PC-3 (cell line): ENCODE measurements at regions not wholly inside any gene's neighbourhood (a gene's known extent, or its start where the extent isn't known, plus 50 kb on each side); places are given as distances from the start of the nearest gene placed in this dataset.

Experiments used
- ATAC-seq: fragments of 200-7000 bp; cut with Tn5 transposase; 2 replicates; pipeline ENCODE4 v1.9.1; 2020; ENCODE audit warnings: mild to moderate bottlenecking, moderate library complexity
- BruUV-seq: library from RNA; stranded (reverse); fragments of 400-500 nt; replicated peaks from 2 replicates; lab custom pipeline; 2021; lab: Mats Ljungman, UMichigan
- CTCF ChIA-PET: fragments of 300-600 bp; sonication (Branson Sonifier 250); formaldehyde crosslinking; loops from one replicate; lab custom pipeline; 2022; ENCODE audit warnings: antibody characterized with exemption; lab: Charles Lee
- POLR2A ChIA-PET: fragments of 300-600 bp; sonication (Branson Sonifier 250); formaldehyde crosslinking; loops from one replicate; lab custom pipeline; 2022; ENCODE audit warnings: antibody characterized with exemption; ENCODE audit not compliant: unreplicated experiment; lab: Charles Lee
- DNase-seq: peaks from one replicate; pipeline ENCODE4 v3.0.0-alpha.2; 2015
- H2AFZ ChIP-seq: fragments of 300-600 bp; sonication (generic); 2 replicates; pipeline ENCODE4 v1.6.0; 2016; ENCODE audit warnings: antibody characterized with exemption, low read length
- H3F3A ChIP-seq: fragments of 300-600 bp; sonication (generic); one replicate; pipeline ENCODE4 v1.6.0; 2017; ENCODE audit warnings: antibody characterized with exemption, low read length, control low read depth, mild to moderate bottlenecking; ENCODE audit not compliant: unreplicated experiment
- H3K27ac ChIP-seq: fragments of 300-600 bp; sonication (generic); 2 replicates; pipeline ENCODE4 v1.5.1; 2016; ENCODE audit warnings: mild to moderate bottlenecking, low read length
- H3K27me3 ChIP-seq: fragments of 300-600 bp; sonication (generic); 2 replicates; pipeline ENCODE4 v1.6.1; 2016; ENCODE audit warnings: low read length, mixed read lengths
- H3K36me3 ChIP-seq: fragments of 300-600 bp; sonication (generic); 2 replicates; pipeline ENCODE4 v1.6.1; 2016; ENCODE audit warnings: low read depth, mixed run types, low read length, mixed read lengths
- H3K4me1 ChIP-seq: fragments of 300-600 bp; sonication (generic); 2 replicates; pipeline ENCODE4 v1.5.1; 2016; ENCODE audit warnings: low read length; ENCODE audit not compliant: insufficient read depth
- H3K4me2 ChIP-seq: fragments of 300-600 bp; sonication (generic); 2 replicates; pipeline ENCODE4 v1.6.0; 2016; ENCODE audit warnings: low read length
- H3K4me3 ChIP-seq: fragments of 300-600 bp; sonication (generic); 2 replicates; pipeline ENCODE4 v1.5.1; 2016; ENCODE audit warnings: mild to moderate bottlenecking, low read length, mixed read lengths
- H3K79me2 ChIP-seq: fragments of 300-600 bp; sonication (generic); 2 replicates; pipeline ENCODE4 v1.6.1; 2017; ENCODE audit warnings: low read length, mixed read lengths
- H3K9ac ChIP-seq: fragments of 300-600 bp; sonication (generic); 2 replicates; pipeline ENCODE4 v1.6.0; 2016; ENCODE audit warnings: mild to moderate bottlenecking, low read length
- H3K9me2 ChIP-seq: fragments of 300-600 bp; sonication (generic); replicated peaks from 2 replicates; pipeline ENCODE4 v1.6.1; 2016; ENCODE audit warnings: mixed run types, low read length, mixed read lengths
- H3K9me3 ChIP-seq: fragments of 300-600 bp; sonication (generic); 2 replicates; pipeline ENCODE4 v1.6.1; 2016; ENCODE audit warnings: low read length, mixed read lengths
- H4K20me1 ChIP-seq: fragments of 300-600 bp; sonication (generic); 2 replicates; pipeline ENCODE4 v1.6.1; 2016; ENCODE audit warnings: low read length, mixed read lengths
- EZH2 ChIP-seq: fragments of 300-600 bp; sonication (generic); IDR thresholded peaks from one replicate; pipeline ENCODE4 v1.6.1; 2017; ENCODE audit warnings: antibody characterized with exemption, mild to moderate bottlenecking, low read length; ENCODE audit not compliant: unreplicated experiment
- EZH2phosphoT487 ChIP-seq: fragments of 300-600 bp; sonication (generic); IDR thresholded peaks from 2 replicates; pipeline ENCODE4 v1.6.1; 2018; ENCODE audit warnings: mild to moderate bottlenecking, antibody characterized with exemption, low read length, borderline replicate concordance
- intact Hi-C: fragments of 100-400 bp; cut with micrococcal nuclease; formaldehyde crosslinking; loops from 2 replicates; pipeline ENCODE4 v1.9.0; 2023
- TF ChIP-seq, protein P1 (sequence below): fragments of 300-600 bp; sonication (generic); conservative IDR thresholded peaks from 2 replicates; pipeline ENCODE4 v1.5.1; 2017; ENCODE audit warnings: antibody characterized with exemption, low read depth, mild to moderate bottlenecking, low read length

DNA sequence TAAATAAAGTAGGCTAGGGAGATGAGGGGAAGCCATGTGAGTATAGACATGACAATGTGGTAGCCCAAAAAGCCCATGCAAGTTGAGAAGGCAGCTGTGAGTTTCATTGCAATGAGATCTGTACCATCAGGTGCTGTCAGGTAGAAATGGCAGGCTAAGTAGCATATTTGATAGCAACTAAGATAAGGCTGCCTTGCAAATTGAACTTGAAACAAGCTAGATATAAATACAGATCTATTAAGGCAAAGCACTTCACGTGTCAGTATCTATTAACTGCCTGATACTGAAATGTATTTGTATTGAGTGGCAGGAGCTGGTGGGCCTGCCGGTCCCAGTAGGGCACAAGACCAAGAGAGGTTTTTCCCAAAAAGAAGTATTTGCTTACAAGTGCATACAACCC, 419.9 kb downstream of the TDRD15 start:
- DNase-seq (no peak), ATAC-seq (no peak)
- Histone ChIP-seq H3K36me3 (no peaks in the 10 kb centered on the region), H3K9ac (no peak overlapping the region), H3K79me2 (no peaks in the 10 kb centered on the region), H4K20me1 (no peaks in the 10 kb centered on the region), H3K9me3 (peaks cover 7% of the 10 kb centered on the region; the same call in 1 of the 2 replicates), H3K27ac (no peak overlapping the region), H3K27me3 (no peaks in the 10 kb centered on the region), H3K4me1 (no peaks in the 10 kb centered on the region), H3K4me2 (no peak overlapping the region), H3K9me2 (no peaks in the 10 kb centered on the region), H2AFZ (no peak overlapping the region), H3F3A (no peaks in the 10 kb centered on the region), H3K4me3 (no peak overlapping the region)
- BruUV-seq: no TSS peak
- intact Hi-C loops: no loop called here
- TF ChIP-seq EZH2phosphoT487: no peak
- TF ChIP-seq, protein P1, sequence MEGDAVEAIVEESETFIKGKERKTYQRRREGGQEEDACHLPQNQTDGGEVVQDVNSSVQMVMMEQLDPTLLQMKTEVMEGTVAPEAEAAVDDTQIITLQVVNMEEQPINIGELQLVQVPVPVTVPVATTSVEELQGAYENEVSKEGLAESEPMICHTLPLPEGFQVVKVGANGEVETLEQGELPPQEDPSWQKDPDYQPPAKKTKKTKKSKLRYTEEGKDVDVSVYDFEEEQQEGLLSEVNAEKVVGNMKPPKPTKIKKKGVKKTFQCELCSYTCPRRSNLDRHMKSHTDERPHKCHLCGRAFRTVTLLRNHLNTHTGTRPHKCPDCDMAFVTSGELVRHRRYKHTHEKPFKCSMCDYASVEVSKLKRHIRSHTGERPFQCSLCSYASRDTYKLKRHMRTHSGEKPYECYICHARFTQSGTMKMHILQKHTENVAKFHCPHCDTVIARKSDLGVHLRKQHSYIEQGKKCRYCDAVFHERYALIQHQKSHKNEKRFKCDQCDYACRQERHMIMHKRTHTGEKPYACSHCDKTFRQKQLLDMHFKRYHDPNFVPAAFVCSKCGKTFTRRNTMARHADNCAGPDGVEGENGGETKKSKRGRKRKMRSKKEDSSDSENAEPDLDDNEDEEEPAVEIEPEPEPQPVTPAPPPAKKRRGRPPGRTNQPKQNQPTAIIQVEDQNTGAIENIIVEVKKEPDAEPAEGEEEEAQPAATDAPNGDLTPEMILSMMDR: no peak
- no peak for TF ChIP-seq EZH2
- ChIA-PET CTCF (no interaction called here), POLR2A (no interaction called here)

DNA sequence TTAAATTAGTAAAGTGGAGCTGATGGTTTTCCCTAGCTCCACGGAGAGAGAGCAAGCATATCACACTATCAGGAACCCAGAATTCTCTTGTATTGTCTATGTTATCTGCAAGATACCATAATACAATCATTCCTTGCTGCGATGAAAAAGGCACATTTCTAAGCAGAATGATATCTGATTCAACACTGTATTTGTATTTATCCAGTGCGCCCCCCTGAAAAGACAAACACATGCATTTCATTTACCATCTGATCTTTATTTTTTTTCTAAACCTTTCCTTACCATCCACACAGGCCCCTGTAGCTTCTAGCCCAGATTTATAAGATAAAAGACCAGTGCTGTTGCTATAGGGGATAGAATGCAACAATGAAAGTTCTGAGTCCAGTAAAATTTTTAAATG, 420.6 kb downstream of the TDRD15 start:
- no peak overlapping the region for H2AFZ ChIP-seq
- H3K4me2 ChIP-seq: no peak overlapping the region
- BruUV-seq: no TSS peak
- H3K4me1 ChIP-seq: no peaks in the 10 kb centered on the region
- H3K4me3 ChIP-seq: no peak overlapping the region
- H3K9me2 ChIP-seq: no peaks in the 10 kb centered on the region
- TF ChIP-seq EZH2phosphoT487: no peak
- TF ChIP-seq, protein P1: no peak
- TF ChIP-seq EZH2: no peak
- intact Hi-C loops: no loop called here
- DNase-seq (no peak), ATAC-seq (no peak)
- H3K27me3 ChIP-seq: no peaks in the 10 kb centered on the region
- H3K36me3 ChIP-seq: no peaks in the 10 kb centered on the region
- CTCF ChIA-PET: no interaction called here
- H3K9me3 ChIP-seq: peaks cover 6% of the 10 kb centered on the region; the same call in 1 of the 2 replicates
- H3K9ac ChIP-seq: no peak overlapping the region
- no peak overlapping the region for H3K27ac ChIP-seq
- H3K79me2 ChIP-seq: no peaks in the 10 kb centered on the region
- POLR2A ChIA-PET: no interaction called here
- H3F3A ChIP-seq: no peaks in the 10 kb centered on the region
- H4K20me1 ChIP-seq: no peaks in the 10 kb centered on the region

DNA sequence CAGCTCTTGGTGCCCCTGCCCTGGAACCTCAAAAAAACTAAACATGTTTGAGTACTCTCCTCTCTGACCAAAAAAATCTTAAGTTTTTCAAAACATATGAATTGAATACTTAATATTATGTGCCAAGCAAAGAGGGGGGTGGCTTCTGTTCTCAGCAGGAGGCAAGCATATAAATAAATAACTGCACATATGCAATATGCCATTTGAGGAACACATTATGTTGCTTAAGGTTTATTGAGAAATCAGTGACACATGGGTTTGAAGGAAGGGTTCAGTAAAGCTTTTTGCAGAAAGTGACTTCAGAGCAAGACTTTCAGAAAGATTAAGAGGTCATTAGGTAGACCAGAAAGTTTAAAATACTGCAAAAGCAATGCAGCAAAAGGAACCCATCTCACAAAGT, 429.2 kb downstream of the TDRD15 start:
- H3K27ac ChIP-seq: no peak overlapping the region
- intact Hi-C loops: no loop called here

More for the DNA sequence above, 429.2 kb downstream of the TDRD15 start:
- Histone ChIP-seq H3F3A (no peaks in the 10 kb centered on the region), H3K4me2 (no peak overlapping the region), H3K9ac (no peak overlapping the region), H3K4me1 (no peaks in the 10 kb centered on the region), H3K27me3 (no peaks in the 10 kb centered on the region), H4K20me1 (no peaks in the 10 kb centered on the region), H3K4me3 (no peak overlapping the region), H3K79me2 (no peaks in the 10 kb centered on the region), H3K9me2 (no peaks in the 10 kb centered on the region), H3K9me3 (no peaks in the 10 kb centered on the region), H2AFZ (no peak overlapping the region), H3K36me3 (no peaks in the 10 kb centered on the region)
- POLR2A ChIA-PET: no interaction called here
- CTCF ChIA-PET: no interaction called here
- BruUV-seq: no TSS peak
- ATAC-seq (no peak), DNase-seq (no peak)
- TF ChIP-seq, protein P1: no peak
- no peak for TF ChIP-seq EZH2phosphoT487
- TF ChIP-seq EZH2: no peak
